C4-2B (cell line): ENCODE measurements at regions not wholly inside any gene's neighbourhood (a gene's known extent, or its start where the extent isn't known, plus 50 kb on each side); places are given as distances from the start of the nearest gene placed in this dataset.

Experiments
- H3K27ac ChIP-seq: fragments of 450-650 bp; 2 replicates; pipeline ENCODE4 v1.5.1; 2017
- CTCF ChIP-seq: fragments of 450-650 bp; conservative IDR thresholded peaks from 2 replicates; pipeline ENCODE4 v1.5.1; 2017; ENCODE audit warnings: mild to moderate bottlenecking
- ZFX ChIP-seq: fragments of 450-650 bp; IDR thresholded peaks from 2 replicates; pipeline ENCODE4 v1.6.1; 2017

GRCh38 chr1:95339377-95339776, 105.4 kb downstream of the RWDD3 start:
- H3K27ac ChIP-seq = no peak overlapping the region
- TF ChIP-seq ZFX = no peak

GRCh38 chr1:95340061-95340460, 106.1 kb downstream of the RWDD3 start:
- no peak overlapping the region for H3K27ac ChIP-seq
- TF ChIP-seq CTCF = no peak
- TF ChIP-seq ZFX = no peak

GRCh38 chr1:95352767-95353166, 118.8 kb downstream of the RWDD3 start:
- TF ChIP-seq CTCF = no peak
- TF ChIP-seq ZFX = no peak
- H3K27ac ChIP-seq = no peak overlapping the region

GRCh38 chr1:95353194-95353593, 119.2 kb downstream of the RWDD3 start:
- H3K27ac ChIP-seq = no peak overlapping the region
- TF ChIP-seq ZFX = no peak
- TF ChIP-seq CTCF = no peak

- no peak overlapping the region for H3K27ac ChIP-seq
- TF ChIP-seq ZFX (no peak), CTCF (no peak)
Observed at GRCh38 chr1:95364546-95364945, 130.5 kb downstream of the RWDD3 start.

GRCh38 chr1:95366498-95366897, 132.5 kb downstream of the RWDD3 start:
- TF ChIP-seq CTCF (no peak), ZFX (no peak)
- no peak overlapping the region for H3K27ac ChIP-seq

GRCh38 chr1:95368178-95368577, 134.2 kb downstream of the RWDD3 start:
- TF ChIP-seq ZFX = no peak
- no peak overlapping the region for H3K27ac ChIP-seq

GRCh38 chr1:95369985-95370690, 136.1 kb downstream of the RWDD3 start:
- H3K27ac ChIP-seq = peak overlapping the region; percentile 42; the same call in 1 of the 2 replicates
- TF ChIP-seq ZFX (no peak), CTCF (no peak)
